WTC11 (cell line): ENCODE measurements at regions not wholly inside any gene's neighbourhood (a gene's known extent, or its start where the extent isn't known, plus 50 kb on each side); places are given as distances from the start of the nearest gene placed in this dataset.

ENCODE experiments used
- ATAC-seq: fragments of 200-7000 bp; cut with Tn5 transposase; 2 replicates; pipeline ENCODE4 v1.10.0; 2021; ENCODE audit warnings: mild to moderate bottlenecking, moderate library complexity
- CTCF ChIA-PET: fragments of 300-600 bp; sonication (Branson Sonifier 250); formaldehyde crosslinking; loops from one replicate; lab custom pipeline; 2021; ENCODE audit warnings: antibody characterized with exemption; lab: Charles Lee
- POLR2A ChIA-PET: fragments of 350-600 bp; sonication (Branson Sonifier 250); formaldehyde crosslinking; loops from one replicate; lab custom pipeline; 2021; ENCODE audit warnings: antibody characterized with exemption; lab: Charles Lee
- DNase-seq: peaks from one replicate; pipeline ENCODE4 v3.0.0; 2021; ENCODE audit warnings: low spot score
- H3K27ac Mint-ChIP-seq: 2 replicates; pipeline ENCODE4 v1.8.0; 2021; ENCODE audit warnings: mixed read lengths
- H3K27me3 Mint-ChIP-seq: 2 replicates; pipeline ENCODE4 v1.8.0; 2021; ENCODE audit warnings: low read depth, mild to moderate bottlenecking, moderate library complexity, mixed read lengths
- H3K36me3 Mint-ChIP-seq: 2 replicates; pipeline ENCODE4 v1.8.0; 2021; ENCODE audit warnings: mixed read lengths
- H3K4me1 Mint-ChIP-seq: 2 replicates; pipeline ENCODE4 v1.8.0; 2022; ENCODE audit warnings: mixed read lengths
- H3K4me3 Mint-ChIP-seq: 2 replicates; pipeline ENCODE4 v1.8.0; 2021; ENCODE audit warnings: mild to moderate bottlenecking, moderate library complexity, mixed read lengths
- H3K9me3 Mint-ChIP-seq: 2 replicates; pipeline ENCODE4 v1.8.0; 2021; ENCODE audit warnings: mixed read lengths
- ERG ChIP-seq: fragments of 250-450 bp; sonication (Bioruptor Pico); IDR thresholded peaks from 2 replicates; pipeline ENCODE4 v1.8.0; 2021; ENCODE audit warnings: mild to moderate bottlenecking
- FOXP4 ChIP-seq: sonication (generic); formaldehyde crosslinking; IDR thresholded peaks from 2 replicates; pipeline ENCODE4 v1.8.0; 2022; ENCODE audit warnings: mild to moderate bottlenecking, missing genetic modification reagents
- GTF2I ChIP-seq: fragments of 250-450 bp; sonication (Bioruptor Pico); conservative IDR thresholded peaks from 2 replicates; pipeline ENCODE4 v1.4.0; 2021; ENCODE audit warnings: mild to moderate bottlenecking
- HMGXB4 ChIP-seq: sonication (generic); formaldehyde crosslinking; IDR thresholded peaks from 2 replicates; pipeline ENCODE4 v1.8.1; 2023; ENCODE audit warnings: mild to moderate bottlenecking, moderate library complexity, missing genetic modification reagents
- IRF1 ChIP-seq: sonication (generic); formaldehyde crosslinking; IDR thresholded peaks from 2 replicates; pipeline ENCODE4 v1.8.0; 2023; ENCODE audit warnings: missing genetic modification reagents
- MXD4 ChIP-seq: fragments of 250-450 bp; sonication (Bioruptor Pico); IDR thresholded peaks from 2 replicates; pipeline ENCODE4 v1.8.0; 2021; ENCODE audit warnings: mild to moderate bottlenecking, moderate library complexity, borderline replicate concordance
- NR1H2 ChIP-seq: sonication (generic); formaldehyde crosslinking; IDR thresholded peaks from 2 replicates; pipeline ENCODE4 v1.9.0; 2021; ENCODE audit warnings: mild to moderate bottlenecking, moderate library complexity, missing genetic modification reagents
- PRDM15 ChIP-seq: sonication (generic); formaldehyde crosslinking; IDR thresholded peaks from 2 replicates; pipeline ENCODE4 v1.8.0; 2022; ENCODE audit warnings: missing genetic modification reagents
- TEAD4 ChIP-seq: sonication (generic); formaldehyde crosslinking; IDR thresholded peaks from 2 replicates; pipeline ENCODE4 v1.8.0; 2022; ENCODE audit warnings: mild to moderate bottlenecking, missing genetic modification reagents
- ZBTB43 ChIP-seq: sonication (generic); formaldehyde crosslinking; IDR thresholded peaks from 2 replicates; pipeline ENCODE4 v1.8.1; 2023; ENCODE audit warnings: mild to moderate bottlenecking, missing genetic modification reagents
- ZNF281 ChIP-seq: sonication (generic); formaldehyde crosslinking; IDR thresholded peaks from 2 replicates; pipeline ENCODE4 v1.8.0; 2023; ENCODE audit warnings: mild to moderate bottlenecking, missing genetic modification reagents
- ZNF317 ChIP-seq: sonication (generic); formaldehyde crosslinking; IDR thresholded peaks from 2 replicates; pipeline ENCODE4 v1.8.1; 2023; ENCODE audit warnings: low read depth, mild to moderate bottlenecking, moderate library complexity, missing genetic modification reagents, borderline replicate concordance
- ZNF512 ChIP-seq: sonication (generic); formaldehyde crosslinking; IDR thresholded peaks from 2 replicates; pipeline ENCODE4 v1.8.1; 2022; ENCODE audit warnings: missing genetic modification reagents, borderline replicate concordance

- TF ChIP-seq ZNF281 (CRISPR knock-in tag) (no peak), ZBTB43 (CRISPR knock-in tag) (no peak), ZNF317 (CRISPR knock-in tag) (no peak), FOXP4 (CRISPR knock-in tag) (no peak), IRF1 (CRISPR knock-in tag) (no peak), MXD4 (no peak), ZNF512 (CRISPR knock-in tag) (no peak), ERG (CRISPR knock-in tag) (no peak)
These were observed 120.6 kb downstream of the KDR start (continued) for GRCh38 chr4:55004831-55005230.

GRCh38 chr4:55002431-55002830 lies 123.0 kb downstream of the KDR start:
- no peak overlapping the region for H3K4me3 Mint-ChIP-seq
- ChIA-PET CTCF (no interaction called here), POLR2A (no interaction called here)
- 0 out of 2 replicates have a peak, but pooled peaks cover 4% of the 10 kb centered on the region for H3K9me3 Mint-ChIP-seq
- no peak overlapping the region for H3K27ac Mint-ChIP-seq
- TF ChIP-seq NR1H2 (no peak), GTF2I (no peak), TEAD4 (CRISPR knock-in tag) (no peak), PRDM15 (CRISPR knock-in tag) (no peak), HMGXB4 (CRISPR knock-in tag) (no peak)
- no peak for ATAC-seq
- peaks cover 10% of the 10 kb centered on the region for H3K4me1 Mint-ChIP-seq
- H3K27me3 Mint-ChIP-seq: no peaks in the 10 kb centered on the region
- H3K36me3 Mint-ChIP-seq: no peaks in the 10 kb centered on the region
- DNase-seq: no peak
